ENCODE measurements at regions not wholly inside any gene's neighbourhood (a gene's known extent, or its start where the extent isn't known, plus 50 kb on each side); places are given as distances from the start of the nearest gene placed in this dataset.

DNA sequence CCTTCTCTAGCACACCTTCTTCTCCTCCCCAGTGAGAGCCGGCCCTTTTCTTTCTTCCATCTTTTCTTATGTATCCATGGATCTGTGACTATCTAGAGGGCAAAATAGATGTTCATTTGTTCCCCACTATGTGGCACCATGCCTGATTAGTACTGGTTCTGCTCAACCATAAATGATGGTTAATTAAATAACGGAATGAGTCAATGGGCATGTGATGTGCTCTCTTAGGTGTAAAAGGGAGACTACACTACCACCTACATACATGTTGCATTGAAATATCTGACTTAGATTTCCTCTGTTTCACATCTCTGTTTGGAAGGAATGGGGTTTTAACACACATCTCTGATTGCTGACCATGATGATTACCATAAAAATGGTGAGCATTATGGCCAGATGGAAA is 116.5 kb downstream of the BTG1 start:
- TF ChIP-seq CTCF (conservative IDR thresholded peaks at IDR 0.05) (no peak), ZFX (IDR thresholded peaks at IDR 0.05) (no peak)
